ENCODE measurements at regions not wholly inside any gene's neighbourhood (a gene's known extent, or its start where the extent isn't known, plus 50 kb on each side); places are given as distances from the start of the nearest gene placed in this dataset.
"Not testable (repeated sequence)": the region's sequence is repeated elsewhere in the genome, so short reads cannot be mapped to it uniquely, and the experiment has no call there.

DNA sequence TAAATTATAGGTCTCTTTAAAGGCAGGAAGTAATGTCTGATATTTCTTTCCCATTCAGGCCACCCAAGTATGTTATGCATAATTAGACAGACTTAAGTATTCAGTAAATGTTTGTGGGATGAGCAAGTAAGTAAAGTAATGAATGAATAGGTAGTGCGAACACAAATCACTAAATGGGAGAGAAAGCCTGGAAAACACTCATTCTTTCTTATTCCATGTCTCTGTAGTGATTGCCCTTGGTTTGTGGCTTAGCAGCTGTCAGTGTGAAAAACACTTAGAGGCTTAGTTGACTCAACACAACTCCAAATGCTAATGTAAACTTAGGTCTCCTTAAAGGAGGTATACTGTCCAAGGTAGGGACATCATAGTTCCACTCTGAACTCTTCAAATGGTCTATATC lies 182.5 kb downstream of the ZC3H11B start:
- DNase-seq = no peak

DNA sequence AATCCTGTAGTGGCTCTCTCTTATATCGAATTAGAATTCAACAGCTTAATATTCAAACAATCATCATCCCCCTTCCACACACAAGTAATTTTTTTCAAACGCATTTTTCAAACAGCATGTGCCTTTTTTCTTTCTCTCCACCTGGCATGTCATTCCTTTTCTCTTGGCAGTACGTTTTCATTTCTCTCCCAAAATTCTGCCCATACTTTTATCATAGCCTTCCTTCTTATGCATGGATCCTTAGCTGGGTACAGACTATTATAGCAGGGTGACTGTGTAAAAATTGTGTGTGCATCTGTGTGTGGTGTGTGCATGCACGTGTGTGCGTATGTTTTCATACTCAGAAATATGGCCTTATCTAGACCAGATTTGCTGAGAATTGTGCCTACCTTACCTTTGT lies 184.3 kb downstream of the ZC3H11B start:
- no peak for DNase-seq

DNA sequence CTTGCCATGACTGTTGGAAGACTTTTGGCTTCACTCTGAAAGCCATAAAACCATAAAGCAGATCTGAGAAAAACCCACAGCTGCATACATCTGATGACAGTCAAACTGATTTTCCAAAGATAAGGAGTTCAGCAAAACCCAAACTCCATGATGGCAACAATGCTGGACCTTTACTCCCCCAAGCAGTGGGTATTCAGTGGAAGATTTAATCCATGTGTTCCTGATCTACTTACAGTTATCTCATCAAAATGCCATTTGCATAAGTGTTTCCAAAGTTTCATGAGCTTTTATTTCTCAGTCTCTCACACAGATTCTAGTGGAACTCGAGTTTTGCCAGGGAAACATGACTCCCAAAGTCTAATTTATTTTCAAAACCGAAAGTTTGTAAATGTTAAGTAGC lies 184.9 kb downstream of the ZC3H11B start:
- DNase-seq = no peak

DNA sequence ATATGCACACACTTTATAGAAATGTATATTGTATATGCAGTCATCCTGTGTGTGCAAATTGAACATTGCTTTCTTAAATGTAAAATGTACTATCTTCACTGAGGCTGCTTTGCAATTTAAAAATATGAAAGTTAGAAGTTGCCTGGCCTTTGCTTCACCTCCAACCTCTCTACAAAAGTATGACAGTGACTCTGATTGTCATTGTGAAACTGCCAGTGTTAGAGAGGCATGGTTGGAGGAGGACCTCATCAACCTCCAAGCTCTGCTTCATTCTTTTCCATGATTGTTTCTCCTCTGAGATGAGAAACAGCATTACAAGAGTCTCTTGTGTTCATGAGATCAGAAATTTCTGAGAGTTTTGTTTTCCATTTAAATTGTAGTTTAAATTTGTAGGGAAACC lies 185.5 kb downstream of the ZC3H11B start:
- no peak for DNase-seq

DNA sequence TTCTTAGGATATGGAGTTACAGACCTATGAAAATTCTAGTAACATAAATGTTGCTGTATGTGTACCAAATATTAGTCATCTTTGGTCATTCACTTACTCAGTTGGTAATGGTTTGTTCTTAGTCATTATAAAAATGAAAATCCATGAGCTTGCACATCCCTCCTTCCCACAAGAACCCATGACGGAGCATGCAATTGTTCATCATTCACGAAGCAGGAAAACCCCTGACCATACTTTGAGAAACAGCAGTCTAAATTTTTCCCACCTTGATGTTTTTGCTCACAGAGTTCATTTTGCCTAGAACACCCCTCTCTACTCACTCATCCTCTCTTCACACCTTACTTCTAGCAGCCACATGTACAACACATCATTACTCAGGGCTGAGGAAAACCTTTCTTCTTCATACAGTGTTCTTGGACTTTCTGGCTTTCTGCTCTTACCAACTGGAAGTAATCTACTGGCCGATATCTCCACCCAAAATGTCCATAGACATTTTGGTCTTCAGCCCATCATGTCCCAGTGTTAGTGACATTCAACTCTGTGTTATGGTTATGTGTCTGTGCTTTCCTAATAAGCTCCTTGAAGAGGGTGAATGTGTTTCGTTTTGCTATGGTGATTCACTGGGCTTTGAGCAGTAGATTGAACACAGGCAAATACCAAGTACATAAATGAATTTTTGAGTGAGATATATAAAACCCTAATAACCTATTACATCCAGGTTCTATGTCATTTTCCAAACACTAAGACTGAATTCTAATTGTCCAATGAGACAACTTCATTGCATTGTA lies 189.9 kb downstream of the ZC3H11B start:
- no peak for DNase-seq

GRCh38 chr1:219420913-219421312 lies 192.0 kb downstream of the ZC3H11B start:
- no peak for DNase-seq

DNA sequence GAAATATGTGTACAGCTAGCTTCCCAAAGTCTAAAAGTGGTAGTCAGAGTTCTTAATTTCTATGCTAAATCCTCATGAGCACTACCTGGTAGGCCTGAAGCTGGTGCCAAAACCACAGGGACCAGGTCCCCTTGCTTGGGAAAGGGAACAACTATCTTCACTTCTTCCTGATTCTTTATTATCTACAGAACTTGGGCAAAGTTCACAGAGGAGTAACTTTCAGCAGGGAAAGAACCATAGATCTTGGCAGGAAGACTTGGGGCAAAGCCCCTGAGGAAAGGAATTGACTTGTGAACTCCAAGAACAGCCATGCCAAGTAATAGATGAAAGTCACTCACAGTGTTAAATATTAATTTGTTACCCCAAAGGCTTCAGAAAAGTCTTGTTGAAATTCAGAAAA lies 193.0 kb downstream of the ZC3H11B start:
- no peak for DNase-seq

- no peak for DNase-seq
Measured at GRCh38 chr1:219419065-219419464, 193.8 kb downstream of the ZC3H11B start.

DNA sequence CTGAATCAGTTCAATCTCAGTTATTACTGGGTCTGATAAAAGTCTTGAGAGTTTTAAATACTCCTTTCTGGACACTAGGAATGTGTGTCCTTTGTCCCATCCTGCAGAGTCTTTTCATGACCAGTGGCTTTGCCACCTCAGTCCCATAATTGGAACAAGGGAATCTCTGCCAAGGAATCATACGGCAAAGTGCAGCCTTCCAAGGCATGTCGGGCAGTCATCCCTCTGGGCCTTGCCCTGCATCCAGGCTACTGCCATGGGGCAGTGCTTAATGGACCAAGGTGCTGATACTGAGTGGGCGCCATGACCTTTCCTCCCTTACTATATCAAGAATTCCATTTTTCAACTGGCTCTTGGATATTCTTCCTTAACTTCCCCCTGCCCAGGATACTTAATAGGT lies 195.3 kb downstream of the ZC3H11B start:
- DNase-seq = no peak

GRCh38 chr1:219416598-219417238 lies 196.2 kb downstream of the ZC3H11B start:
- no peak for DNase-seq

- no peak for DNase-seq
Measured at GRCh38 chr1:219415915-219416314, 197.0 kb downstream of the ZC3H11B start.

GRCh38 chr1:219415433-219415832 lies 197.5 kb downstream of the ZC3H11B start:
- no peak for DNase-seq

DNA sequence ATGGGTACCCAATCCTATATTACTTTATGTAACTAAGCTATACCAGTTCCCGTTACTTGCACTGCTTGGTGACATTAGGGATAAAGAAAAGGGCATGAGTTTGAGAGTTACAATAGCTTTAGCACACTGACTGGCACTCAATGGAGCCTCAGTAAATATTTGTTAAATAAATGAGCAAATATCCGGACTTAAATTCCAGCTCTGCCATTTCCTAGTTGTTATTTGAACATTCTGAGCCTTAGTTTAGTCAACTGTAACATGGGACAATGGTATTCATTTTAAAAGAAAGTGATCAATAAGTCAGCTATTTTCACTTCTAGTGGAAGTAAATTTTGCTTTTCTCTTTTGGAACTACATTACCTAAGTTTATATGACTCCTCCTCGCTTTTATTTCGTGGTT lies 198.7 kb downstream of the ZC3H11B start:
- DNase-seq = no peak

DNA sequence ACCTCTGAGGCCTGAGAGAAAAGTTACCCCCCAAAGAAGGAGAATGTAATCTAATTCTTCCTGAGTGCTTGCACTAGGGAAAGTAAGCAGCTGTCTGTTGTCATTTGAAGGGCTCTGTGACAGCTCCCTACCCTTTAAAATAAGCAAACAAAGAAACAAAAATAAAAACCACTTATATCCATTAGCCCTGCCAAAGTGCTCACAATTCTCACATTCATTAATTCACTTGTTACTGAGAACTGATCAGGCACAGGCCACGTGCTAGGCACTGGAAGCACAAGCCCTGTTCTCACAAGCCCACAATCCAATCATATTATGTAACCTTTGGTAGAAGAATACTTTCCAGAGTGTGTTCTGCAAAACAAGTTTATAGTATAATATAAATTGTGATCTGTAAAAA lies 199.4 kb downstream of the ZC3H11B start:
- no peak for DNase-seq

DNA sequence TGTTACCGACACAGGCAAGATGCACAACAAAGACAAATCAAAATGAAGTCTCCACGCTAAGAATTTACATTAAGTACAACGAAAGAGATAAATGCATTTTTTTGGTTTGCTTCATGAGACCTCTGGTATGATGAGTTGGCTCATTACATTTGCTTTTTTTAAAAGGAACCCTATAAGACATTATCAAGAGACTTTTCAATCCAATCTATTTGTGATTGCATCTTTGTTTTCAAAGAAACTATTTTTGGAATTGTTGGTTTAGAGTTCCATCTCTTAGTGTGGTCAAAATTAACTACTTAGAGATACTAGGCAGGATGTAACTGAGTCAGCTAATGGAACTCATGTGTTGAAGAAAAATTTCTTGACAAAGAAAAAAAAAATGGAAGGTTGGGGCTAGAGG lies 200.1 kb downstream of the ZC3H11B start:
- DNase-seq = no peak

DNA sequence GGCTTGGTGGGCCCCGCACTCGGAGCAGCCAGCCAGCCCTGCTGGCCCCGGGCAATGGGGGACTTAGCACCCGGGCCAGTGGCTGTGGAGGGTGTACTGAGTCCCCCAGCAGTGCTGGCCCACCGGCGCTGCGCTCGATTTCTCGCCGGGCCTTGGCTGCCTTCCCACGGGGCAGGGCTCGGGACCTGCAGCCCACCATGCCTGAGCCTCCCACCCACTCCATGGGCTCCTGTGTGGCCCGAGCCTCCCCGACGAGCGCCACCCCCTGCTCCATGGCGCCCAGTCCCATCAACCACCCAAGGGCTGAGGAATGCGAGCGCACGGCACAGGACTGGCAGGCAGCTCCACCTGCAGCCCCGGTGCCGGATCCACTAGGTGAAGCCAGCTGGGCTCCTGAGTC lies 202.2 kb downstream of the ZC3H11B start:
- DNase-seq = not testable (repeated sequence)

- DNase-seq = no peak
Measured at GRCh38 chr1:219405531-219406331, 207.2 kb downstream of the ZC3H11B start.

GRCh38 chr1:219404629-219405028 lies 208.3 kb downstream of the ZC3H11B start:
- DNase-seq = no peak

- DNase-seq = no peak
Measured at GRCh38 chr1:219402925-219403324, 210.0 kb downstream of the ZC3H11B start.

DNA sequence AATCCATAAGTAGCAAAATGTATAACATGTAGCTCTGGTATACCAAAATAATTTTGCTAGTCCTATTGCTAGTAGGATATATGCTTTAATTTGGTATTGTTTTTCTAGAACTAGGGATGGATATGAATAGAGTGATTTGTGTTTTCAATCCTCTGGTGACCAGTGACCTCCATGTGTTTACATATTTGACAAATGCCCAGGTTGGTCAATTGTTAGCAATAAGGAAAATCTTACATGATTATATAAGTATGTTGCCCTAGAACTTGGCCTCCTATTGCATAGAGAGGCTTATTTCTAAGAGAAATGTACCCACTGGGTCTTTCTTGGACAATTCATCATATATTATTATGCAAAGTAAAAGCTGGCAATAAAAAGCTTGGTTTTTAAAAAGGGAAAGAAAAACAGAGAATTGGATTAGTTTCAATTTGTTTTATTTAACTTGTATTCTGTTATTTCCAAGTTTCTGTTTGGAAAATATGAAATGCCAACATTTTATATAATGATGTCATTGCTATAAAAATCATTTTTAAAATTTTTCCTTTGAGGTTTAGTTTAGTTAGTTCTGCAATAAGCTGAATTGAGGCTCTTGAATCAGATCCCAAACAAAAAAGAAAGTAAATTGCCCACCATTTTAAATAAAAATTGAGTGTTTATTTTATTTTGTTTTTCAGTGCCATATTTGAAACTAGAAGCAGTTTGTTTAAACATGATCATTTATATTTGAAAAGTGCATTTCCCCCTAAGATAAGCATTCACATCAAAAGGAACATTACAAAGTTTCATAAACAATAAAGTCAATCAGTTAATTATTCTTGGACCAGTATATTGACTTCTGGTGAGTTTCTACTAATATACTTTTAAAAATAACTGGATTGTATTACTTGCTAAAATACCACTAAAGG lies 210.9 kb downstream of the ZC3H11B start:
- no peak for DNase-seq

DNA sequence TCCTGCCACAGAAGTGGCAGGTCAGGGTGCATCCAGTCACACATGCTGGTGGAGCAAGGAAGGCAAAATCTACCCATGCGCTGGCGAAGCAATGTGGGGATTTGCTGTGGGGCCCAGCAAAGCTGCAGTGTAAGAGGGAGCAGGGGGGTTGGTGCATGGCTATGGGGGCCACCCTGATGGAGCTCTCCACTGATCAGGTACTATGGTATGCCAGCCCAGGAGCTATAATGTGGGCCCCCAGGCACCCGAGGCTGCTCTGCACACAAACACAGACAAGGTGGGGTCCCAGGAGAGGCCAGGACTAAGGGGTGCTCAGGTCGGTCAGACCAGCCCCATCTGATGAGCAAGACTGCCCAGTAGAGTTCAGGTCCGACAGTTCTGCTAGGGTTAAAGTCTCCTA lies 213.5 kb downstream of the ZC3H11B start:
- no peak for DNase-seq

DNA sequence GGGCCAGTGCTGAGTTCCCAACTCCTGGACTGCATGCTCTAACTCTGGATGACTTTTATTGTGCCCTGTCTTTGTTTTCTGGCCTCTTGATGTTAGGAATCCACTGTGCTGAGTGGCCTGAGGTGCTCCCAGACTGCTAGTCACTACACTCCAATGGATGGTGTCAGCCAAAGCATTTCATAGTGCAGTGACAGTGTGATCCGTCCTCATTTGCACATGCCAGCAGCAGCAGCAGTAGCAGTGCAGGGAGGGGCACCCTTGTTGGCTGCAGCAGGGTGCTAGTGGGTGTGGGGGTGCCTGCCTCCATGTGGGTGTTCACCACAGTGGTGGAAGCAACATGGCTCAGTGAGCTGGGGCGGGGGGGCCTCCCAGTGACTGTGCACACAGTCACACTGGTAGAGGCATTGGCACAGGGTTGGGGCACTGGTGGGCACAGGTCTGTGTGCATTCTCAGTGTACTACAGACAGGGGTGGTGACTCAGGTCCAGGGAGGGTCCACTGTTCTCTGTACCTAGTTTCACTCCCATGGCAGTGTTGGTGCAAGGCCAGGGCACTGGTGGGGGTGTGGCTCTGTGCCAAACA lies 214.0 kb downstream of the ZC3H11B start:
- no peak for DNase-seq
